GM12878 (cell line): ENCODE measurements at regions not wholly inside any gene's neighbourhood (a gene's known extent, or its start where the extent isn't known, plus 50 kb on each side); places are given as distances from the start of the nearest gene placed in this dataset.

Source experiments
- ATAC-seq: fragments of 200-7000 bp; cut with Tn5 transposase; 3 replicates; pipeline ENCODE4 v1.9.1; 2020; ENCODE audit warnings: mild to moderate bottlenecking, moderate library complexity
- BruUV-seq: library from RNA; stranded (reverse); fragments of 400-500 nt; replicated peaks from 2 replicates; lab custom pipeline; 2021; lab: Mats Ljungman, UMichigan
- CTCF ChIA-PET: fragments of 300-600 bp; sonication (Branson Sonifier 250); formaldehyde crosslinking; extraction: SDS; loops from one replicate; lab custom pipeline; 2021; ENCODE audit warnings: inconsistent platforms; lab: Yijun Ruan, JAX
- POLR2A ChIA-PET: fragments of 350-600 bp; formaldehyde crosslinking; extraction: SDS; loops from one replicate; lab custom pipeline; 2021; ENCODE audit warnings: inconsistent platforms; lab: Charles Lee
- RAD21 ChIA-PET: fragments of 300-600 bp; sonication (Branson Sonifier 250); formaldehyde crosslinking; loops from one replicate; lab custom pipeline; 2023; ENCODE audit warnings: antibody characterized with exemption; ENCODE audit not compliant: unreplicated experiment; lab: Charles Lee
- SMC1A ChIA-PET: fragments of 300-600 bp; sonication (Branson Sonifier 250); formaldehyde crosslinking; loops from one replicate; lab custom pipeline; 2023; ENCODE audit not compliant: unreplicated experiment, uncharacterized antibody; lab: Charles Lee
- DNase-seq: peaks from one replicate; pipeline ENCODE4 v3.0.0-alpha.2; 2011; ENCODE audit warnings: low read depth, low spot score
- FAIRE-seq: peaks from 3 replicates; lab custom pipeline; 2011; peaks lifted over from hg19 to GRCh38; lab: Jason Lieb, UNC
- H2AFZ ChIP-seq: 2 replicates; pipeline ENCODE4 v1.6.0; 2011; ENCODE audit warnings: low read depth, low read length, control low read depth; ENCODE audit not compliant: control insufficient read depth
- H3K27ac ChIP-seq: 2 replicates; pipeline ENCODE4 v1.5.1; 2011; ENCODE audit warnings: control low read depth; ENCODE audit not compliant: control insufficient read depth, insufficient read depth
- H3K27me3 ChIP-seq, 2 experiments: replicated peaks in 1 of 2; 2 replicates each; pipeline versions ENCODE4 v1.6.0 to v1.6.1; 2011; ENCODE audit warnings: low read length in 1 of 2; ENCODE audit not compliant: control insufficient read depth in 2 of 2, insufficient read depth in 2 of 2
- H3K36me3 ChIP-seq, 2 experiments: 2 replicates each; pipeline ENCODE4 v1.5.1; 2011; ENCODE audit warnings: low read length in 1 of 2; ENCODE audit not compliant: control insufficient read depth in 2 of 2, insufficient read depth in 2 of 2
- H3K4me1 ChIP-seq: 2 replicates; pipeline ENCODE4 v1.6.1; 2011; ENCODE audit warnings: mild to moderate bottlenecking, low read length, moderate library complexity, mixed read lengths; ENCODE audit not compliant: control insufficient read depth, insufficient read depth
- H3K4me2 ChIP-seq: 2 replicates; pipeline ENCODE4 v1.6.0; 2011; ENCODE audit warnings: control low read depth; ENCODE audit not compliant: control insufficient read depth, insufficient read depth
- H3K4me3 ChIP-seq: fragments of 200-600 bp; sonication (generic); 2 replicates; pipeline ENCODE4 v1.5.1; 2016
- H3K79me2 ChIP-seq: 2 replicates; pipeline ENCODE4 v1.6.0; 2011; ENCODE audit warnings: low read length; ENCODE audit not compliant: control insufficient read depth, insufficient read depth
- H3K9ac ChIP-seq: 2 replicates; pipeline ENCODE4 v1.8.0; 2011; ENCODE audit warnings: low read length, control low read depth, mixed read lengths; ENCODE audit not compliant: control insufficient read depth, insufficient read depth
- H3K9me3 ChIP-seq: replicated peaks from 3 replicates; pipeline ENCODE4 v1.5.1; 2011; ENCODE audit warnings: mild to moderate bottlenecking, low read length; ENCODE audit not compliant: control insufficient read depth, insufficient read depth
- H4K20me1 ChIP-seq: 2 replicates; pipeline ENCODE4 v1.6.0; 2011; ENCODE audit not compliant: control insufficient read depth, insufficient read depth
- NKRF ChIP-seq: fragments of 450-650 bp; conservative IDR thresholded peaks from 2 replicates; pipeline ENCODE4 v1.6.1; 2017; ENCODE audit warnings: mild to moderate bottlenecking, moderate library complexity
- REST ChIP-seq: IDR thresholded peaks from 2 replicates; pipeline ENCODE4 v1.6.1; 2012; ENCODE audit warnings: mild to moderate bottlenecking, low read depth, low read length
- WGBS: methylation state at CpG from one replicate; pipeline ENCODE4 v1.1.6; 2016; ENCODE audit warnings: low lambda C conversion rate; ENCODE audit not compliant: insufficient replicate concordance, insufficient coverage; ENCODE audit errors: missing lambda C conversion rate; 5-methylcytosine and 5-hydroxymethylcytosine counted together
- in situ Hi-C: fragments of 300-500 bp; cut with MboI; formaldehyde crosslinking; loops from 9 replicates; pipeline ENCODE4 v1.14.3; 2018; ENCODE audit warnings: mixed read lengths
- intact Hi-C: fragments of 100-400 bp; cut with micrococcal nuclease; formaldehyde crosslinking; loops from one replicate; pipeline ENCODE4 v1.14.2; 2022; ENCODE audit not compliant: unreplicated experiment

- Histone ChIP-seq H3K4me2 (no peak overlapping the region), H3K4me1 (no peaks in the 10 kb centered on the region)
- BruUV-seq: no TSS peak
- TF ChIP-seq NKRF (no peak), REST (no peak)
- TF ChIP-seq, all 136 proteins: peak for 0
- no peaks in the 10 kb centered on the region for H3K36me3 ChIP-seq
- in situ Hi-C loops (no loop called here), intact Hi-C loops (no loop called here)
- H3K9me3 ChIP-seq: no peaks in the 10 kb centered on the region
- H3K27ac ChIP-seq: no peak overlapping the region
- SMC1A ChIA-PET: interaction anchor here (0.7 kb wide), 1 partner anchor 27 kb away, joined by 3 read pairs; no protein-coding TSS in a partner anchor
- RAD21 ChIA-PET: no interaction called here
- no peak overlapping the region for H3K4me3 ChIP-seq
- WGBS: 0% methylated on average over 5 of the region's 5 CpGs
- H2AFZ ChIP-seq: no peak overlapping the region
- ATAC-seq (no peak), DNase-seq (no peak), FAIRE-seq (no peak)
- POLR2A ChIA-PET: no interaction called here
- CTCF ChIA-PET: no interaction called here
- H3K9ac ChIP-seq: no peak overlapping the region
- no peaks in the 10 kb centered on the region for H4K20me1 ChIP-seq
- H3K27me3 ChIP-seq: no peaks in the 10 kb centered on the region
- H3K79me2 ChIP-seq: no peaks in the 10 kb centered on the region
These were observed 149.9 kb downstream of the CHRM3 start for GRCh38 chr1:239536165-239536849.
